Rectal smooth muscle tissue (tissue), 1 donor: ENCODE measurements at regions not wholly inside any gene's neighbourhood (a gene's known extent, or its start where the extent isn't known, plus 50 kb on each side); places are given as distances from the start of the nearest gene placed in this dataset.
"Not testable (repeated sequence)": the region's sequence is repeated elsewhere in the genome, so short reads cannot be mapped to it uniquely, and the experiment has no call there.

Experiments
- H3K27ac ChIP-seq: one replicate; pipeline ENCODE4 v1.7.0; 2013; ENCODE audit warnings: low read depth, low read length, inconsistent platforms
- H3K27me3 ChIP-seq: one replicate; pipeline ENCODE4 v1.7.0; 2013; ENCODE audit warnings: low read length; ENCODE audit not compliant: control insufficient read depth, insufficient read depth
- H3K36me3 ChIP-seq: one replicate; pipeline ENCODE4 v1.7.0; 2013; ENCODE audit warnings: low read length; ENCODE audit not compliant: control insufficient read depth, insufficient read depth
- H3K4me1 ChIP-seq: one replicate; pipeline ENCODE4 v1.7.0; 2013; ENCODE audit warnings: low read length; ENCODE audit not compliant: control insufficient read depth, insufficient read depth
- H3K4me3 ChIP-seq: one replicate; pipeline ENCODE4 v1.7.0; 2013; ENCODE audit warnings: low read length
- H3K9ac ChIP-seq: one replicate; pipeline ENCODE4 v1.7.0; 2013; ENCODE audit warnings: low read length

- Histone ChIP-seq H3K27ac (no peak overlapping the region), H3K4me1 (peaks cover 8% of the 10 kb centered on the region), H3K9ac (no peak overlapping the region), H3K36me3 (no peaks in the 10 kb centered on the region), H3K4me3 (no peak overlapping the region), H3K27me3 (no peaks in the 10 kb centered on the region)
Measured at GRCh38 chr2:176561706-176562105, 292.5 kb downstream of the MTX2 start.

- no peaks in the 10 kb centered on the region for H3K36me3 ChIP-seq
- H3K27me3 ChIP-seq = no peaks in the 10 kb centered on the region
- peaks cover 10% of the 10 kb centered on the region for H3K4me1 ChIP-seq
- no peak overlapping the region for H3K4me3 ChIP-seq
- H3K9ac ChIP-seq = no peak overlapping the region
- no peak overlapping the region for H3K27ac ChIP-seq
Measured at GRCh38 chr2:176562359-176563078, 293.3 kb downstream of the MTX2 start.

DNA sequence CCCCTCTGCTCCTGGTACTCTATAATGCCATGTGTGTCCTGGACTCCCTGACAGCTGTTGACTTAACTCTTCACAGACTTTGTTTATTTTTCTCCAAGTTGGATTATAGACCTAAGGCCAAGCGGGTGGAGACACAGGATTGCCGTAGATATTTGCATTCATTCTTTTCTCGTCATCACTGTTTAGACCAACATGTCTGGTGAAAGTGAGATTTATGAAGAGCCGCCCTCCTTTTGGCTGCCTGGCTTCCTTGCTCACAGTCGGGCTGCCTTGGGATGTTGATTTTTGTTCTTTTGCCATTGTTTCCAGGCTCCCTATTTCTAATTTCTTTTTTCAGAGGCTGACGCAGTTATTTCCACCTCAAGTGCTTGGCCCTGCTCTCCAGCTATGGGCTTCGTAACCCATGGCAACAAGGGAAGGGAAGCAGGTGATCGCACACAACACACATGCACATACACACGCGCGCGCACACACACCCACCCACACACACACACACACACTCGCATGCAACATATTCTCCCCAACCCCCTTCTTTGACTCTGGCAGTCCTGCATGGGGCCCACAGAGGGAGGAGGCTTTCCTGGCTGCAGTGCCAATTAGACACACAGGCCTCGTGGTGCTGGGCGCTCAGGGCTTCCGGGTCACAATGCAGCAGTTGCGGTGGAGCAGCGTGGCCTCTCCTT lies 296.5 kb downstream of the MTX2 start:
- no peaks in the 10 kb centered on the region for H3K27me3 ChIP-seq
- peak overlapping the region; percentile 58 for H3K27ac ChIP-seq
- no peak overlapping the region for H3K9ac ChIP-seq
- no peak overlapping the region for H3K4me3 ChIP-seq
- no peaks in the 10 kb centered on the region for H3K36me3 ChIP-seq
- peaks cover 10% of the 10 kb centered on the region for H3K4me1 ChIP-seq

- Histone ChIP-seq H3K4me1 (peaks cover 10% of the 10 kb centered on the region), H3K27me3 (no peaks in the 10 kb centered on the region), H3K4me3 (no peak overlapping the region), H3K9ac (no peak overlapping the region), H3K36me3 (no peaks in the 10 kb centered on the region), H3K27ac (peak overlapping the region; percentile 19)
Measured at GRCh38 chr2:176566496-176566895, 297.3 kb downstream of the MTX2 start.

GRCh38 chr2:176566961-176567360 lies 297.7 kb downstream of the MTX2 start:
- Histone ChIP-seq H3K9ac (no peak overlapping the region), H3K27me3 (no peaks in the 10 kb centered on the region)

DNA sequence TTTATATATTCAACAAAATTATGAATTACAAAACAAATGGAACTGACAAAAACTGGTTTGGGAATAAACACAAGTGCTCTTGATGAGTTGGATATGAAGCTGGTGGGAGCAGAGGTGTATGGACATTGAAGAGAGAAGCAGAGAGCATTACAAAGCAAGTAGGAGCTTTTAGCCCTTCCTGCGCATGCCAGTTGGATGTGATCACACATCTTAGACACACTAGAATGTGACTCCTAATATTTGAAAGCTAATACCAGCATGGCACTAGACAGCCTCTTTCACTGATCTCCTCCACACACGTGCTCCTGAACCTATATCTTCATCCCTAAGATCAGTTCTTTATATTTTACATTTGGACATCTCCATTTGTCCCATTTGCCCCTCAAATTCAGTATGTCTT lies 298.1 kb downstream of the MTX2 start:
- no peak overlapping the region for H3K9ac ChIP-seq
- H3K36me3 ChIP-seq = no peaks in the 10 kb centered on the region
- H3K4me1 ChIP-seq = peaks cover 10% of the 10 kb centered on the region
- H3K27ac ChIP-seq = peak overlapping the region; percentile 24
- no peaks in the 10 kb centered on the region for H3K27me3 ChIP-seq
- no peak overlapping the region for H3K4me3 ChIP-seq

More at GRCh38 chr2:176566961-176567360, 297.7 kb downstream of the MTX2 start:
- Histone ChIP-seq H3K27ac (peak overlapping the region; percentile 24), H3K36me3 (no peaks in the 10 kb centered on the region), H3K4me1 (peaks cover 10% of the 10 kb centered on the region), H3K4me3 (no peak overlapping the region)

DNA sequence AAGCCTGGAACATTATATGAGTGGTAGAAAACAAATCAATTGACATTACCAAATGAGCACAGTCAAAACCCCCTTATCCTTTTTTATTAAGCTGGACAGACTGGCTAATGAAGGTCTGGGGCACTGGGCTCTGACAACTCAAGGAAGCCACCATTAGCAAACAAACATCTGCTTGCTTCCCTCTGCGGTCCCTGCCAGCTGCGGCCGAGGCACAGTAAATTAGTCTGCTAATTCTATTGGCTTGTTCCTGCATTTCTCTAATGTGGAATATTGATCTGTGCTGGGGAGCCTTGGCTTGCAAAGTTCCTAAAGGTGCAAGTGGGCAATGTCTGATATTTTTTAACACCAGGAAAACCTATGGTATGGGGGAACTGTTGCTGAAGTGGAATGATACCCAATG lies 300.3 kb downstream of the MTX2 start:
- Histone ChIP-seq H3K27ac (no peak overlapping the region), H3K9ac (no peak overlapping the region), H3K27me3 (no peaks in the 10 kb centered on the region), H3K4me1 (peaks cover 10% of the 10 kb centered on the region), H3K4me3 (no peak overlapping the region), H3K36me3 (no peaks in the 10 kb centered on the region)

GRCh38 chr2:176573612-176574483 lies 304.6 kb downstream of the MTX2 start:
- Histone ChIP-seq H3K36me3 (no peaks in the 10 kb centered on the region), H3K4me3 (no peak overlapping the region), H3K27ac (no peak overlapping the region), H3K4me1 (no peaks in the 10 kb centered on the region), H3K27me3 (no peaks in the 10 kb centered on the region), H3K9ac (no peak overlapping the region)

DNA sequence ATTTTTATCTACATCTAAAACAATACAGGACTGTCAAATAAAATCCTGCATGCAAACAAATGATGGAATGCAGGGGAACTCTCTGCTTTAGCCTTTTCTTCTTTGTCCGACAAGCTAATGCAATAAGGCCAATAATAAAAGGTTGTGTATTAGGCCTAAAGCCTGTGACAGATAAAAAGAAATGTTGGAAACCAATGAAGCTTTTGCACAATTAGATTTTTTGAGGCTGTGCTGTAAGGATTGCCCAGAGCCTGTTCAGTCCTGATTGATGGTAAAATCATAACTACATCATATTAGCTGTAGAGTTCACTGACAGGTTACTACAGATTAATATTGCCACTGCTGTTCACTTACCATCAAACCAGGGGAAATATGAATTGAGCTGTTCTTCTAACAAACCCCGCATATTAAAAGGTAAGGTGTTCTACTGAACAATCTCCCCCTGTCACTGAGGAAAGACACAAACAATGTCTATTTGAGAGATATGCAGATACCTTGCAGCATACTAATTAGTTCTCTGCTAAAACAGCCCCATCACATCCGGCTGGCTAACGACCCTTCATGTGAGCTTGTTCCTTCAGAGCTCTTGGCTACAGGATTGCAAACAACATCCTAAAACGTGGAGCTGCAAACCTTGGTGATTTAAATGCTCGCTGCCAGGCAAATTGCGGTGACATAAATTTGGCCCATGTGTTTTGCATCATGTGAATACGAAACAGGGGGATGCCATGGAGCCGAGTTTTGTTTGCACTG lies 305.4 kb downstream of the MTX2 start:
- no peaks in the 10 kb centered on the region for H3K27me3 ChIP-seq
- H3K27ac ChIP-seq = no peak overlapping the region
- H3K9ac ChIP-seq = no peak overlapping the region
- no peaks in the 10 kb centered on the region for H3K4me1 ChIP-seq
- no peaks in the 10 kb centered on the region for H3K36me3 ChIP-seq
- no peak overlapping the region for H3K4me3 ChIP-seq

GRCh38 chr2:176575237-176575744 lies 306.0 kb downstream of the MTX2 start:
- H3K4me1 ChIP-seq = no peaks in the 10 kb centered on the region

GRCh38 chr2:176577054-176577453 lies 307.8 kb downstream of the MTX2 start:
- Histone ChIP-seq H3K9ac (no peak overlapping the region), H3K27me3 (no peaks in the 10 kb centered on the region), H3K36me3 (no peaks in the 10 kb centered on the region), H3K4me3 (no peak overlapping the region), H3K4me1 (peaks cover 7% of the 10 kb centered on the region), H3K27ac (no peak overlapping the region)

More at GRCh38 chr2:176575237-176575744, 306.0 kb downstream of the MTX2 start:
- H3K27ac ChIP-seq = no peak overlapping the region
- no peak overlapping the region for H3K4me3 ChIP-seq
- no peaks in the 10 kb centered on the region for H3K27me3 ChIP-seq
- H3K9ac ChIP-seq = no peak overlapping the region
- H3K36me3 ChIP-seq = no peaks in the 10 kb centered on the region

- not testable (repeated sequence) for H3K4me3 ChIP-seq, H3K27ac ChIP-seq, H3K36me3 ChIP-seq, H3K27me3 ChIP-seq, H3K9ac ChIP-seq
- H3K4me1 ChIP-seq = peaks cover 15% of the 10 kb centered on the region
Measured at GRCh38 chr2:176578292-176578691, 309.1 kb downstream of the MTX2 start.
